ENCODE measurements at regions not wholly inside any gene's neighbourhood (a gene's known extent, or its start where the extent isn't known, plus 50 kb on each side); places are given as distances from the start of the nearest gene placed in this dataset.

- Histone ChIP-seq H3K27ac (ENCODE audit: low read depth, low read length) (no peak overlapping the region), H3K79me2 (ENCODE audit: insufficient read depth, low read length) (no peaks in the 10 kb centered on the region), H3K9me2 (ENCODE audit: insufficient read depth) (no peaks in the 10 kb centered on the region), H3K9me3 (ENCODE audit: control insufficient read depth in 1 of 2, insufficient read depth in 1 of 2, low read depth in 1 of 2, low read length in 2 of 2) (peaks cover 5 to 6% of the 10 kb centered on the region in 2 experiments; a peak in 2 of 4 replicates), H3K27me3 (ENCODE audit: insufficient read depth, low read length) (no peaks in the 10 kb centered on the region), H3K4me1 (ENCODE audit: control insufficient read depth in 1 of 2, insufficient read depth in 2 of 2, low read length in 2 of 2) (no peaks in the 10 kb centered on the region), H2AFZ (ENCODE audit: low read depth, low read length, poor library complexity, severe bottlenecking) (no peak overlapping the region), H3K4me2 (ENCODE audit: low read length) (no peak overlapping the region), H3K9ac (ENCODE audit: low read length) (no peak overlapping the region), H3K4me3 (replicated peaks in 1 of 2; ENCODE audit: low read depth in 1 of 2, low read length in 2 of 2) (no peak overlapping the region), H3K36me3 (ENCODE audit: control insufficient read depth in 1 of 2, insufficient read depth in 2 of 2, low read length in 2 of 2) (no peaks in the 10 kb centered on the region), H4K20me1 (ENCODE audit: insufficient read depth) (no peaks in the 10 kb centered on the region)
- no TSS peak for BruUV-seq (replicated peaks)
- ChIA-PET RAD21 (ENCODE audit: low non-redundant PET in 1 of 2, low total read pairs in 2 of 2, uncharacterized antibody in 2 of 2, unreplicated experiment in 2 of 2) (no interaction called here), CTCF (no interaction called here), POLR2A (no interaction called here)
- no peak for ATAC-seq
- no peak for DNase-seq (ENCODE audit: low read depth, low spot score)
- no peak for TF ChIP-seq SRF (IDR thresholded peaks at IDR 0.05; ENCODE audit: low read depth)
- TF ChIP-seq ATF3 (IDR thresholded peaks at IDR 0.05), result no peak
- no peak for TF ChIP-seq POLR2AphosphoS5 (IDR thresholded peaks at IDR 0.05; ENCODE audit: low read depth, low read length)
- TF ChIP-seq SIN3A (IDR thresholded peaks at IDR 0.05; ENCODE audit: low read depth), result no peak
- no peak for TF ChIP-seq RAD21 (IDR thresholded peaks at IDR 0.05; ENCODE audit: low read depth)
- TF ChIP-seq, protein P1, sequence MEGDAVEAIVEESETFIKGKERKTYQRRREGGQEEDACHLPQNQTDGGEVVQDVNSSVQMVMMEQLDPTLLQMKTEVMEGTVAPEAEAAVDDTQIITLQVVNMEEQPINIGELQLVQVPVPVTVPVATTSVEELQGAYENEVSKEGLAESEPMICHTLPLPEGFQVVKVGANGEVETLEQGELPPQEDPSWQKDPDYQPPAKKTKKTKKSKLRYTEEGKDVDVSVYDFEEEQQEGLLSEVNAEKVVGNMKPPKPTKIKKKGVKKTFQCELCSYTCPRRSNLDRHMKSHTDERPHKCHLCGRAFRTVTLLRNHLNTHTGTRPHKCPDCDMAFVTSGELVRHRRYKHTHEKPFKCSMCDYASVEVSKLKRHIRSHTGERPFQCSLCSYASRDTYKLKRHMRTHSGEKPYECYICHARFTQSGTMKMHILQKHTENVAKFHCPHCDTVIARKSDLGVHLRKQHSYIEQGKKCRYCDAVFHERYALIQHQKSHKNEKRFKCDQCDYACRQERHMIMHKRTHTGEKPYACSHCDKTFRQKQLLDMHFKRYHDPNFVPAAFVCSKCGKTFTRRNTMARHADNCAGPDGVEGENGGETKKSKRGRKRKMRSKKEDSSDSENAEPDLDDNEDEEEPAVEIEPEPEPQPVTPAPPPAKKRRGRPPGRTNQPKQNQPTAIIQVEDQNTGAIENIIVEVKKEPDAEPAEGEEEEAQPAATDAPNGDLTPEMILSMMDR (IDR thresholded peaks at IDR 0.05 in 2 of 3, conservative IDR thresholded peaks at IDR 0.05 in 1 of 3; ENCODE audit: borderline replicate concordance in 1 of 3, insufficient read depth in 1 of 3, low read depth in 2 of 3, low read length in 2 of 3), result no peak
- TF ChIP-seq, protein P2, sequence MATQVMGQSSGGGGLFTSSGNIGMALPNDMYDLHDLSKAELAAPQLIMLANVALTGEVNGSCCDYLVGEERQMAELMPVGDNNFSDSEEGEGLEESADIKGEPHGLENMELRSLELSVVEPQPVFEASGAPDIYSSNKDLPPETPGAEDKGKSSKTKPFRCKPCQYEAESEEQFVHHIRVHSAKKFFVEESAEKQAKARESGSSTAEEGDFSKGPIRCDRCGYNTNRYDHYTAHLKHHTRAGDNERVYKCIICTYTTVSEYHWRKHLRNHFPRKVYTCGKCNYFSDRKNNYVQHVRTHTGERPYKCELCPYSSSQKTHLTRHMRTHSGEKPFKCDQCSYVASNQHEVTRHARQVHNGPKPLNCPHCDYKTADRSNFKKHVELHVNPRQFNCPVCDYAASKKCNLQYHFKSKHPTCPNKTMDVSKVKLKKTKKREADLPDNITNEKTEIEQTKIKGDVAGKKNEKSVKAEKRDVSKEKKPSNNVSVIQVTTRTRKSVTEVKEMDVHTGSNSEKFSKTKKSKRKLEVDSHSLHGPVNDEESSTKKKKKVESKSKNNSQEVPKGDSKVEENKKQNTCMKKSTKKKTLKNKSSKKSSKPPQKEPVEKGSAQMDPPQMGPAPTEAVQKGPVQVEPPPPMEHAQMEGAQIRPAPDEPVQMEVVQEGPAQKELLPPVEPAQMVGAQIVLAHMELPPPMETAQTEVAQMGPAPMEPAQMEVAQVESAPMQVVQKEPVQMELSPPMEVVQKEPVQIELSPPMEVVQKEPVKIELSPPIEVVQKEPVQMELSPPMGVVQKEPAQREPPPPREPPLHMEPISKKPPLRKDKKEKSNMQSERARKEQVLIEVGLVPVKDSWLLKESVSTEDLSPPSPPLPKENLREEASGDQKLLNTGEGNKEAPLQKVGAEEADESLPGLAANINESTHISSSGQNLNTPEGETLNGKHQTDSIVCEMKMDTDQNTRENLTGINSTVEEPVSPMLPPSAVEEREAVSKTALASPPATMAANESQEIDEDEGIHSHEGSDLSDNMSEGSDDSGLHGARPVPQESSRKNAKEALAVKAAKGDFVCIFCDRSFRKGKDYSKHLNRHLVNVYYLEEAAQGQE (IDR thresholded peaks at IDR 0.05; ENCODE audit: low read depth), result no peak
- no peak for TF ChIP-seq ZFX (IDR thresholded peaks at IDR 0.05)
- TF ChIP-seq, protein P3, sequence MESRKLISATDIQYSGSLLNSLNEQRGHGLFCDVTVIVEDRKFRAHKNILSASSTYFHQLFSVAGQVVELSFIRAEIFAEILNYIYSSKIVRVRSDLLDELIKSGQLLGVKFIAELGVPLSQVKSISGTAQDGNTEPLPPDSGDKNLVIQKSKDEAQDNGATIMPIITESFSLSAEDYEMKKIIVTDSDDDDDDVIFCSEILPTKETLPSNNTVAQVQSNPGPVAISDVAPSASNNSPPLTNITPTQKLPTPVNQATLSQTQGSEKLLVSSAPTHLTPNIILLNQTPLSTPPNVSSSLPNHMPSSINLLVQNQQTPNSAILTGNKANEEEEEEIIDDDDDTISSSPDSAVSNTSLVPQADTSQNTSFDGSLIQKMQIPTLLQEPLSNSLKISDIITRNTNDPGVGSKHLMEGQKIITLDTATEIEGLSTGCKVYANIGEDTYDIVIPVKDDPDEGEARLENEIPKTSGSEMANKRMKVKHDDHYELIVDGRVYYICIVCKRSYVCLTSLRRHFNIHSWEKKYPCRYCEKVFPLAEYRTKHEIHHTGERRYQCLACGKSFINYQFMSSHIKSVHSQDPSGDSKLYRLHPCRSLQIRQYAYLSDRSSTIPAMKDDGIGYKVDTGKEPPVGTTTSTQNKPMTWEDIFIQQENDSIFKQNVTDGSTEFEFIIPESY (IDR thresholded peaks at IDR 0.05; ENCODE audit: extremely low read depth, insufficient replicate concordance, low read length), result no peak
- TF ChIP-seq CBX3 (IDR thresholded peaks at IDR 0.05; ENCODE audit: low read depth), result no peak
- TF ChIP-seq, protein P4, sequence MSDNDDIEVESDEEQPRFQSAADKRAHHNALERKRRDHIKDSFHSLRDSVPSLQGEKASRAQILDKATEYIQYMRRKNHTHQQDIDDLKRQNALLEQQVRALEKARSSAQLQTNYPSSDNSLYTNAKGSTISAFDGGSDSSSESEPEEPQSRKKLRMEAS (IDR thresholded peaks at IDR 0.05), result no peak
- TF ChIP-seq TCF7L2 (IDR thresholded peaks at IDR 0.05; ENCODE audit: borderline replicate concordance, extremely low read depth, insufficient read depth, insufficient read length), result no peak
- TF ChIP-seq JUND (IDR thresholded peaks at IDR 0.05), result no peak
- TF ChIP-seq ZNF274 (IDR thresholded peaks at IDR 0.05; ENCODE audit: low read depth, low read length), result no peak
- no peak for TF ChIP-seq EGR1 (IDR thresholded peaks at IDR 0.05; ENCODE audit: low read depth)
- TF ChIP-seq EZH2 (IDR thresholded peaks at IDR 0.05), result no peak
- TF ChIP-seq CEBPB (IDR thresholded peaks at IDR 0.05; ENCODE audit: low read depth), result no peak
- TF ChIP-seq ELF1 (IDR thresholded peaks at IDR 0.05; ENCODE audit: borderline replicate concordance, low read depth), result no peak
- no peak for TF ChIP-seq YY1 (IDR thresholded peaks at IDR 0.05; ENCODE audit: extremely low read depth, insufficient replicate concordance, low read depth, low read length)
- no peak for TF ChIP-seq FOSL1 (IDR thresholded peaks at IDR 0.05; ENCODE audit: low read depth)
- intact Hi-C loops (cut with micrococcal nuclease), result no loop called here
Measured at GRCh38 chr2:21866316-21866715, 742.5 kb downstream of the TDRD15 start.
